Testis (tissue), 2 donors: ENCODE measurements at regions not wholly inside any gene's neighbourhood (a gene's known extent, or its start where the extent isn't known, plus 50 kb on each side); places are given as distances from the start of the nearest gene placed in this dataset.

Experiments used
- CTCF ChIP-seq, 3 experiments: fragments of 450-650 bp in 2 of 3; fragments of 200-600 bp in 1 of 3; sonication (generic) in 1 of 3; IDR thresholded peaks; one replicate each; pipeline ENCODE4 v1.5.1; 2016 to 2019; ENCODE audit warnings: antibody characterized with exemption in 3 of 3, mild to moderate bottlenecking in 2 of 3, moderate library complexity in 1 of 3
- POLR2A ChIP-seq: fragments of 450-650 bp; IDR thresholded peaks from one replicate; pipeline ENCODE4 v1.6.1; 2017; ENCODE audit warnings: antibody characterized with exemption, mild to moderate bottlenecking, moderate library complexity

DNA sequence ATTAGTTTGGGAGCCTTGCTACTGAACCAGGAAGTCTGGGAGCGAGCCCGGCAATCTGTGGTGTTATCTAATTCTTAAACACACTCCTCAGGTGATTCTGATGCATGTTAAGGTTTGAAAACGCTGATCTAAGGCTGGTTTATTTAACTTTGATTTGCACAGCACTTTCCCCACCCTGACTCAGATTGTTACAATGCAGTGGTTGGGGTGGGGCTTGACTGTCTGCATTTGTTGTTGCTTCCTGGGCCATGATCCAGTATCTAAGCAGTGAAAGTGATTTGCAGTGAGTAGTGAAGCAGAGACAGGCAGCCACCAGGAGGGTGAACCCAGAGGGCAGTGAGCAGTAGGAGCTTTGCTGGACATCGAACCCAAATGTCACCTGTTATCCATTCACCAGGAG, 81.6 kb upstream of the ARGLU1 start:
- TF ChIP-seq CTCF (IDR thresholded peaks at IDR 0.05) = no peak
- no peak for TF ChIP-seq POLR2A
